HG03558 (cell line): ENCODE measurements at regions not wholly inside any gene's neighbourhood (a gene's known extent, or its start where the extent isn't known, plus 50 kb on each side); places are given as distances from the start of the nearest gene placed in this dataset.
"Not testable (repeated sequence)": the region's sequence is repeated elsewhere in the genome, so short reads cannot be mapped to it uniquely, and the experiment has no call there.

Source experiments
- ATAC-seq: cut with Tn5 transposase; IDR thresholded peaks from one replicate; pipeline ENCODE4 v1.9.1; 2021; ENCODE audit warnings: moderate number of reproducible peaks; ENCODE audit not compliant: unreplicated experiment; ENCODE audit errors: extremely low read depth

GRCh38 chr2:76083248-76083647 lies 372.5 kb upstream of the GCFC2 start:
- ATAC-seq = no peak

GRCh38 chr2:76082509-76082908 lies 371.8 kb upstream of the GCFC2 start:
- no peak for ATAC-seq

GRCh38 chr2:76080154-76080553 lies 369.4 kb upstream of the GCFC2 start:
- ATAC-seq = no peak

GRCh38 chr2:76075126-76075525 lies 364.4 kb upstream of the GCFC2 start:
- ATAC-seq = no peak

GRCh38 chr2:76073992-76074604 lies 363.4 kb upstream of the GCFC2 start:
- no peak for ATAC-seq

GRCh38 chr2:76050196-76050595 lies 339.5 kb upstream of the GCFC2 start:
- ATAC-seq = no peak

- no peak for ATAC-seq
Observed at GRCh38 chr2:76044701-76045100, 334.0 kb upstream of the GCFC2 start.

GRCh38 chr2:76039505-76039904 lies 328.8 kb upstream of the GCFC2 start:
- ATAC-seq = no peak

- ATAC-seq = no peak
Observed at GRCh38 chr2:76027761-76028160, 317.0 kb upstream of the GCFC2 start.

- ATAC-seq = no peak
Observed at GRCh38 chr2:76019128-76019527, 308.4 kb upstream of the GCFC2 start.

- ATAC-seq = no peak
Observed at GRCh38 chr2:76009484-76009883, 298.8 kb upstream of the GCFC2 start.

GRCh38 chr2:76008001-76008702 lies 297.4 kb upstream of the GCFC2 start:
- ATAC-seq = no peak

- ATAC-seq = no peak
Observed at GRCh38 chr2:76000425-76000824, 289.7 kb upstream of the GCFC2 start.

GRCh38 chr2:75998451-75998850 lies 287.7 kb upstream of the GCFC2 start:
- ATAC-seq = no peak

GRCh38 chr2:75994759-75995158 lies 284.0 kb upstream of the GCFC2 start:
- no peak for ATAC-seq

- ATAC-seq = not testable (repeated sequence)
Observed at GRCh38 chr2:75988622-75989021, 277.9 kb upstream of the GCFC2 start.

- no peak for ATAC-seq
Observed at GRCh38 chr2:75986617-75987016, 275.9 kb upstream of the GCFC2 start.

GRCh38 chr2:75982719-75983118 lies 272.0 kb upstream of the GCFC2 start:
- no peak for ATAC-seq

GRCh38 chr2:75964646-75965045 lies 253.9 kb upstream of the GCFC2 start:
- ATAC-seq = no peak

- no peak for ATAC-seq
Observed at GRCh38 chr2:75960472-75961009, 249.8 kb upstream of the GCFC2 start.

- no peak for ATAC-seq
Observed at GRCh38 chr2:75959724-75960471, 249.2 kb upstream of the GCFC2 start.
